HEK293T (cell line): ENCODE measurements at regions not wholly inside any gene's neighbourhood (a gene's known extent, or its start where the extent isn't known, plus 50 kb on each side); places are given as distances from the start of the nearest gene placed in this dataset.

Experiments
- CTBP1 ChIP-seq: fragments of 450-650 bp; IDR thresholded peaks from 2 replicates; pipeline ENCODE4 v1.6.1; 2016; ENCODE audit warnings: borderline replicate concordance
- ELF4 ChIP-seq: fragments of 450-650 bp; IDR thresholded peaks from 2 replicates; pipeline ENCODE4 v1.6.1; 2017; ENCODE audit warnings: antibody characterized with exemption
- FOXA1 ChIP-seq: fragments of 450-650 bp; IDR thresholded peaks from 2 replicates; pipeline ENCODE4 v1.6.1; 2016; ENCODE audit warnings: mild to moderate bottlenecking
- FOXK2 ChIP-seq: fragments of 450-650 bp; IDR thresholded peaks from 2 replicates; pipeline ENCODE4 v1.6.1; 2016; ENCODE audit warnings: mild to moderate bottlenecking
- FOXM1 ChIP-seq: fragments of 450-650 bp; IDR thresholded peaks from 2 replicates; pipeline ENCODE4 v1.6.1; 2017; ENCODE audit warnings: mild to moderate bottlenecking, borderline replicate concordance
- HDGF ChIP-seq: fragments of 450-650 bp; IDR thresholded peaks from 2 replicates; pipeline ENCODE4 v1.6.1; 2017; ENCODE audit warnings: antibody characterized with exemption, borderline replicate concordance
- L3MBTL2 ChIP-seq: fragments of 450-650 bp; conservative IDR thresholded peaks from 2 replicates; pipeline ENCODE4 v1.6.1; 2016; ENCODE audit warnings: mild to moderate bottlenecking
- LEF1 ChIP-seq: fragments of 450-650 bp; IDR thresholded peaks from 2 replicates; pipeline ENCODE4 v1.6.1; 2017; ENCODE audit warnings: mild to moderate bottlenecking, borderline replicate concordance
- NFRKB ChIP-seq: fragments of 450-650 bp; IDR thresholded peaks from 2 replicates; pipeline ENCODE4 v1.6.1; 2016; ENCODE audit warnings: mild to moderate bottlenecking, moderate library complexity
- SP1 ChIP-seq: fragments of 450-650 bp; IDR thresholded peaks from 2 replicates; pipeline ENCODE4 v1.6.1; 2017
- ZNF384 ChIP-seq: fragments of 450-650 bp; IDR thresholded peaks from 2 replicates; pipeline ENCODE4 v1.6.1; 2016

DNA sequence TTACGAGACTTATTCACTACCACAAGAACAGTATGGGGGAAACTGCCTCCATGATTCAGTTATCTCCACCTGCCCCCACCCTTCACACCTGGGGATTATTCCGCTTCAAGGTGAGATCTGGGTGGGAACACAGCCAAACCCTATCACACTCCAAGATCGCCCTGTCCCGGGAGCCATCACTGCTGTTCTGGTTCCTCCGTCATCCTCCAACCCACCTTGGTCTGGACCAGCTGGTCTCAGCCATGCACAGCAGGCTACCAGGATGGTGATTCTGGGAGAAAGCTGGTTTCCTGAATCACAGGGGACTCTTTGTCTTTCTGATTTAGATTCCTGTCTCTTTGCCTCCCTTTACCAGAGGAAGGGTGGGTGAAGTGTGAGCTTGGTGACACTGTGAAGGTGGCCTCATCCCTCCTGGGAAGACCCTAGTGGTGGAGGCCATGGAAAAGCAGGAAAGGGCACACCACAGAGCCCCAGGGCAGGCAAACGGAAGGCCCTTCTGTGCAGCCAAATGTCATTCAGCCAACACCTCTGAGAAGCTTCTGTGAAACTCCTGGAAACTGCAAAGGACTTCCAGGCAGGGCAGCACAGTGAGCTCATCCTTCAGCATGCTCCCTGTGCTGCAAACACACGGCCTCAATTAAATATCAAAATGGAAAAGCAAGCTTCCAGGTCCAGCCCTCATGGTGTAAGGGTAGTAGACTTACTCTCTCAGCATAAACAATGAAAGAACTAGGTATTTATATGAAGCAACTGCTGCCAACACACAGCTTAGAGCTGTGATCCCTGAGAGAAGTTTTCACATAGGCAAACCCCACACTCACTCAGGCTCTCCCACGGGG lies 169.8 kb downstream of the ANKRD60 start:
- no peak for TF ChIP-seq L3MBTL2
- TF ChIP-seq FOXM1: no peak
- no peak for TF ChIP-seq ELF4
- no peak for TF ChIP-seq NFRKB
- no peak for TF ChIP-seq LEF1
- no peak for TF ChIP-seq FOXA1
- TF ChIP-seq HDGF: no peak
- no peak for TF ChIP-seq SP1
- TF ChIP-seq FOXK2: no peak
- TF ChIP-seq ZNF384: no peak
- TF ChIP-seq CTBP1: no peak
